GM13977 (cell line): ENCODE measurements at regions not wholly inside any gene's neighbourhood (a gene's known extent, or its start where the extent isn't known, plus 50 kb on each side); places are given as distances from the start of the nearest gene placed in this dataset.

ENCODE experiments used
- DNase-seq: peaks from one replicate; pipeline ENCODE4 v3.0.0; 2012; ENCODE audit warnings: low spot score
- CTCF ChIP-seq: IDR thresholded peaks from 2 replicates; pipeline ENCODE4 v1.5.1; 2012; ENCODE audit warnings: mild to moderate bottlenecking, control low read depth; ENCODE audit not compliant: insufficient read depth; ENCODE audit errors: extremely low read depth, missing control alignments
- in situ Hi-C: fragments of 300-500 bp; cut with MboI; formaldehyde crosslinking; loops from one replicate; pipeline ENCODE4 v1.12.0; 2022; ENCODE audit warnings: low sequenced_read_pairs, low pct_unique_long_range_greater_than_20kb, mixed read lengths, inconsistent platforms; ENCODE audit not compliant: unreplicated experiment

GRCh38 chr7:25432807-25433206 is 204.5 kb upstream of the NPVF start:
- DNase-seq: no peak
- no peak for TF ChIP-seq CTCF
- in situ Hi-C loops: no loop called here

GRCh38 chr7:25436413-25436812 is 208.1 kb upstream of the NPVF start:
- no peak for DNase-seq
- in situ Hi-C loops: no loop called here
- no peak for TF ChIP-seq CTCF

GRCh38 chr7:25437308-25437707 is 209.0 kb upstream of the NPVF start:
- in situ Hi-C loops: no loop called here

GRCh38 chr7:25444991-25445390 is 216.7 kb upstream of the NPVF start:
- TF ChIP-seq CTCF: no peak
- in situ Hi-C loops: no loop called here
- DNase-seq: no peak

More at GRCh38 chr7:25437308-25437707, 209.0 kb upstream of the NPVF start:
- TF ChIP-seq CTCF: no peak
- no peak for DNase-seq

- TF ChIP-seq CTCF: no peak
- in situ Hi-C loops: no loop called here
- DNase-seq: no peak
These were observed 220.0 kb upstream of the NPVF start for GRCh38 chr7:25448301-25448700.

- no peak for TF ChIP-seq CTCF
- in situ Hi-C loops: no loop called here
These were observed 225.7 kb upstream of the NPVF start for GRCh38 chr7:25454020-25454419.

GRCh38 chr7:25454562-25455041 is 226.3 kb upstream of the NPVF start:
- in situ Hi-C loops: no loop called here
- no peak for DNase-seq
- TF ChIP-seq CTCF: no peak

More at GRCh38 chr7:25454020-25454419, 225.7 kb upstream of the NPVF start:
- no peak for DNase-seq
